Right atrium auricular region (tissue), 2 donors: ENCODE measurements at regions not wholly inside any gene's neighbourhood (a gene's known extent, or its start where the extent isn't known, plus 50 kb on each side); places are given as distances from the start of the nearest gene placed in this dataset.

Experiments used
- DNase-seq: peaks from one replicate; pipeline ENCODE4 v3.0.0-alpha.2; 2019; ENCODE audit warnings: low spot score
- H3K27ac ChIP-seq, 2 donors: fragments of 200-600 bp; sonication (generic); 1 replicate in 1 of 2; 2 replicates in 1 of 2; pipeline ENCODE4 v1.5.1; 2016 to 2019
- H3K27me3 ChIP-seq, 2 donors: fragments of 200-600 bp; sonication (generic); one replicate each; pipeline versions ENCODE4 v1.5.1 to v1.6.0; 2017 to 2019
- H3K36me3 ChIP-seq: fragments of 200-600 bp; sonication (generic); one replicate; pipeline ENCODE4 v1.5.1; 2016
- H3K4me1 ChIP-seq, 2 donors: fragments of 200-600 bp; sonication (generic); one replicate each; pipeline versions ENCODE4 v1.5.1 to v1.6.0; 2017 to 2019
- H3K4me3 ChIP-seq, 2 donors: fragments of 200-600 bp; sonication (generic); 1 replicate in 1 of 2; 2 replicates in 1 of 2; pipeline ENCODE4 v1.5.1; 2017 to 2019; ENCODE audit warnings: mild to moderate bottlenecking in 1 of 2, moderate library complexity in 1 of 2
- H3K9me3 ChIP-seq, 2 donors: fragments of 200-600 bp; sonication (generic); one replicate each; pipeline ENCODE4 v1.5.1; 2019
- TF ChIP-seq, protein P1 (sequence below), 2 donors: fragments of 200-600 bp; sonication (generic); IDR thresholded peaks; one replicate each; pipeline ENCODE4 v1.5.1; 2019; ENCODE audit warnings: antibody characterized with exemption in 2 of 2

DNA sequence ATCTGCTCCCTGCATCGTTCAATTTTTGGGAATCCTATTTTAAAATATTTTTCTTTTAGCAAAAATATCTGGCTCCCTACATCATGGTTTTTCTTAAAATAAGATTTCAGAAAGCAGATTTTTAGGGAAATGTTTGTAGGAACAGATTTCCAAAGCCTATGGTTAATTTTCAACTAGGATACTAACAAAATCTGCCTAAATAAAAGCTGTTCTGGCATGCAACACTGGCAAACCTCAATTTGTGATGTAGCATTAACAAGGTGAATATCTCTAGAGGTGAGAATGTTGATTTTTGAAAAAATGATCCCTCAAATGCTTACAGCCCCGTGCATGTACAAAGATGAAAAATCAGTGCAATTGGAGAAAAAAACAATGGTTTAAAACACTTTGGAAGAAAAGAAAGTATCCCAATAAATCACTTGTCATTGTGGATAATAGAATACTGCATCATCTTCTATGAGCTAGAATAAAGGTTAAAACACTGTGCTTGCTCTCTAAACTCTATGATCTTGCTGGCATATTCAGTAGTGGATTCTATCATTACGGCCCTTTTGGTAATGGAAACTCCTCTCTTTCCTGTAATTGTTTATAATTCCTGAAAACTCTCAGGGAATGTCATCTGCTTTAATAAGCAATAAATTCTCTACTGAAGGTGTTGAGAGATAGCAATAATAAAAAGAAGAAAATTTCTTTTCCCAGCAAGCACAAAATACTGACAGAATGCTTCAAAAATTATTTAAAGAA is 97.6 kb downstream of the C4orf33 start:
- no peak overlapping the region for H3K4me3 ChIP-seq
- H3K9me3 ChIP-seq: no peaks in the 10 kb centered on the region
- DNase-seq: no peak
- H3K36me3 ChIP-seq: no peaks in the 10 kb centered on the region
- TF ChIP-seq, protein P1, sequence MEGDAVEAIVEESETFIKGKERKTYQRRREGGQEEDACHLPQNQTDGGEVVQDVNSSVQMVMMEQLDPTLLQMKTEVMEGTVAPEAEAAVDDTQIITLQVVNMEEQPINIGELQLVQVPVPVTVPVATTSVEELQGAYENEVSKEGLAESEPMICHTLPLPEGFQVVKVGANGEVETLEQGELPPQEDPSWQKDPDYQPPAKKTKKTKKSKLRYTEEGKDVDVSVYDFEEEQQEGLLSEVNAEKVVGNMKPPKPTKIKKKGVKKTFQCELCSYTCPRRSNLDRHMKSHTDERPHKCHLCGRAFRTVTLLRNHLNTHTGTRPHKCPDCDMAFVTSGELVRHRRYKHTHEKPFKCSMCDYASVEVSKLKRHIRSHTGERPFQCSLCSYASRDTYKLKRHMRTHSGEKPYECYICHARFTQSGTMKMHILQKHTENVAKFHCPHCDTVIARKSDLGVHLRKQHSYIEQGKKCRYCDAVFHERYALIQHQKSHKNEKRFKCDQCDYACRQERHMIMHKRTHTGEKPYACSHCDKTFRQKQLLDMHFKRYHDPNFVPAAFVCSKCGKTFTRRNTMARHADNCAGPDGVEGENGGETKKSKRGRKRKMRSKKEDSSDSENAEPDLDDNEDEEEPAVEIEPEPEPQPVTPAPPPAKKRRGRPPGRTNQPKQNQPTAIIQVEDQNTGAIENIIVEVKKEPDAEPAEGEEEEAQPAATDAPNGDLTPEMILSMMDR (IDR thresholded peaks at IDR 0.05): no peak
- no peaks in the 10 kb centered on the region for H3K27me3 ChIP-seq
- H3K27ac ChIP-seq: no peak overlapping the region
- H3K4me1 ChIP-seq: no peaks in the 10 kb centered on the region

DNA sequence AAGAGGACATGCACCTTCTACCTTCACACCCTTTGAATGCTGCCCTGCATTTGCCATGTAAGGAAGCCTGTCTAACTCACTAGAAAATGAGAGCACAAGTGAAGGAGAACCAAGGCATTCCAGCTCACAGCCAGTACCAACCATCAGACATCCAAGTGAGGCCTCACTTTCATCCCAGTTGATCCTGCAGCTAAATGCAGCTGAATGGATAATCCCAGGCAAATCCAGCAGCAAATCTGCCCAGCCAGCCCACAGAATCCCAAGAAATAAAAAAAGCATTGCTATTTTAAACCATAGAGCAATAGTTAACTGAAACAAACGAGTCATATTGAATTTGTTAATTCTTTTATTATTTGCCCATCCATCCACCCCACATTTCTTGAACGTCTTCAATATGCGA is 112.5 kb downstream of the C4orf33 start:
- H3K4me1 ChIP-seq: no peaks in the 10 kb centered on the region
- H3K27ac ChIP-seq: no peak overlapping the region
- no peaks in the 10 kb centered on the region for H3K27me3 ChIP-seq
- no peaks in the 10 kb centered on the region for H3K9me3 ChIP-seq
- H3K4me3 ChIP-seq: no peak overlapping the region
- TF ChIP-seq, protein P1 (IDR thresholded peaks at IDR 0.05): no peak
- no peak for DNase-seq
- no peaks in the 10 kb centered on the region for H3K36me3 ChIP-seq

- no peak for DNase-seq
- H3K36me3 ChIP-seq: no peaks in the 10 kb centered on the region
- H3K4me1 ChIP-seq: no peaks in the 10 kb centered on the region
- no peak overlapping the region for H3K27ac ChIP-seq
- H3K4me3 ChIP-seq: no peak overlapping the region
- no peaks in the 10 kb centered on the region for H3K27me3 ChIP-seq
- TF ChIP-seq, protein P1 (IDR thresholded peaks at IDR 0.05): no peak
- no peaks in the 10 kb centered on the region for H3K9me3 ChIP-seq
These were observed 117.7 kb downstream of the C4orf33 start for GRCh38 chr4:129213692-129214091.

GRCh38 chr4:129218360-129218759 is 122.4 kb downstream of the C4orf33 start:
- Histone ChIP-seq H3K27me3 (no peaks in the 10 kb centered on the region), H3K4me1 (no peaks in the 10 kb centered on the region), H3K4me3 (no peak overlapping the region), H3K36me3 (no peaks in the 10 kb centered on the region), H3K27ac (no peak overlapping the region), H3K9me3 (no peaks in the 10 kb centered on the region)
- DNase-seq: no peak
- TF ChIP-seq, protein P1 (IDR thresholded peaks at IDR 0.05): peak; percentile 25 to 50

DNA sequence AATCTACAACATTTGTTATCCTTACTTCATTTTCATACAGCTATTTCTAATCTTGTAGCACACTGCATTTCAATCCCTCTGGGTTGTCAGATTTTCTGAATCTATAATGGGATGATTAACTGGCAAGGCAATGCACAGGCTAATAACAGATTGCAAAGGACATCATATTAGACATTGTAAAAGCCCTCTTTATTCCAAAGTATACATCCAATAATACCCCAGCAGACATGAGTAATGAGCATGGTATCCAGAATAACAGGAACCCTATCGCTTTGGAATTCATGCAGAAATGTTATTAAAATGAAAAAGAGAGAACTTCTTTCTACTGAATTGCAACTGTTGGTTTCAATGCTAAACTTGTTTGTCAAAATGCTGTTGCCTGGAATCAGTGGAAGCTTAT is 122.9 kb downstream of the C4orf33 start:
- no peaks in the 10 kb centered on the region for H3K4me1 ChIP-seq
- TF ChIP-seq, protein P1 (IDR thresholded peaks at IDR 0.05): no peak
- no peaks in the 10 kb centered on the region for H3K27me3 ChIP-seq
- no peaks in the 10 kb centered on the region for H3K9me3 ChIP-seq
- no peak for DNase-seq
- H3K4me3 ChIP-seq: no peak overlapping the region
- no peaks in the 10 kb centered on the region for H3K36me3 ChIP-seq
- H3K27ac ChIP-seq: no peak overlapping the region

DNA sequence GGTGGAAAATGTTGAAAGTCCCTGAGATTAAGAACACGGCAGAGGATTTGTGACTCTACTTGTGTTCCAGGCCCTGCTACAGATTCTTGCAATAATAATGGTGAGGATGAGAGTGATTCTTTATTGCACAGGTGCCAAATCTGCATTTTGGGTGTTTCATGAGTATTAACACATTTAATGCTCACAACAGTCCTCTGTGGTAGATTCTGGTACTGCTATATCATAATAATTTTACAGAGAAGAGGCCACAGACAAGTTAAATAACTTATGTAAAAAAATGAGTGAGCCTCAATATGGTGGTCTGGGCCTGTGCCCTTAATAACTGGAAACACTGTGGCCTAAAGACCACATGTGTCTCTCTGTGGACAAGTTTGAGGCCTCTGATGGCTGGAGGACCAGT is 124.3 kb downstream of the C4orf33 start:
- Histone ChIP-seq H3K9me3 (no peaks in the 10 kb centered on the region), H3K4me3 (no peak overlapping the region), H3K36me3 (no peaks in the 10 kb centered on the region), H3K27ac (no peak overlapping the region), H3K27me3 (no peaks in the 10 kb centered on the region), H3K4me1 (no peaks in the 10 kb centered on the region)
- no peak for DNase-seq
- TF ChIP-seq, protein P1 (IDR thresholded peaks at IDR 0.05): no peak
